CD4-positive, CD25-positive, alpha-beta regulatory T cell (primary cell): ENCODE measurements at regions not wholly inside any gene's neighbourhood (a gene's known extent, or its start where the extent isn't known, plus 50 kb on each side); places are given as distances from the start of the nearest gene placed in this dataset.

ENCODE experiments used
- ATAC-seq, 2 donors: fragments of 150-1000 bp; cut with Tn5 transposase; one replicate each; pipeline ENCODE4 v1.10.0; 2021; ENCODE audit warnings: low read depth in 2 of 2, moderate number of reproducible peaks in 2 of 2, moderate library complexity in 1 of 2
- DNase-seq, 3 donors: peaks; one replicate each; pipeline versions ENCODE4 v3.0.0 to v3.0.0-alpha.2; 2012 to 2022; ENCODE audit warnings: mixed read lengths in 1 of 3
- H3K27ac ChIP-seq: one replicate; pipeline ENCODE4 v1.7.0; 2013; ENCODE audit warnings: mild to moderate bottlenecking, low read length; ENCODE audit not compliant: insufficient read depth, poor library complexity, severe bottlenecking
- H3K27me3 ChIP-seq: one replicate; pipeline ENCODE4 v1.7.0; 2013; ENCODE audit warnings: low read length; ENCODE audit not compliant: control insufficient read depth, insufficient read depth
- H3K36me3 ChIP-seq: one replicate; pipeline ENCODE4 v1.7.0; 2013; ENCODE audit warnings: mild to moderate bottlenecking, low read length, moderate library complexity; ENCODE audit not compliant: control insufficient read depth, insufficient read depth
- H3K4me1 ChIP-seq: 2 replicates; pipeline ENCODE4 v1.7.0; 2013; ENCODE audit warnings: mild to moderate bottlenecking, low read length; ENCODE audit not compliant: insufficient read depth, control insufficient read depth, poor library complexity, severe bottlenecking
- H3K4me3 ChIP-seq: one replicate; pipeline ENCODE4 v1.7.0; 2013; ENCODE audit warnings: low read depth, mild to moderate bottlenecking, low read length, moderate library complexity
- H3K9me3 ChIP-seq, 2 experiments: 1 replicate in 1 of 2; 2 replicates in 1 of 2; pipeline ENCODE4 v1.7.0; 2013; ENCODE audit warnings: low read length in 2 of 2, mild to moderate bottlenecking in 1 of 2, moderate library complexity in 1 of 2; ENCODE audit not compliant: control insufficient read depth in 2 of 2
- H3K27ac Mint-ChIP-seq, 3 donors: one replicate each; pipeline ENCODE4 v1.8.0; 2020 to 2022; ENCODE audit warnings: mild to moderate bottlenecking in 3 of 3, mixed read lengths in 3 of 3, moderate library complexity in 2 of 3
- H3K27me3 Mint-ChIP-seq: one replicate; pipeline ENCODE4 v1.8.0; 2022; ENCODE audit warnings: mild to moderate bottlenecking, mixed read lengths
- H3K36me3 Mint-ChIP-seq: one replicate; pipeline ENCODE4 v1.8.0; 2020; ENCODE audit warnings: mixed read lengths
- H3K4me1 Mint-ChIP-seq, 4 donors: one replicate each; pipeline ENCODE4 v1.8.0; 2020 to 2022; ENCODE audit warnings: mixed read lengths in 4 of 4, mild to moderate bottlenecking in 1 of 4
- H3K4me3 Mint-ChIP-seq, 4 donors: one replicate each; pipeline ENCODE4 v1.8.0; 2020 to 2022; ENCODE audit warnings: mild to moderate bottlenecking in 4 of 4, mixed read lengths in 4 of 4, moderate library complexity in 3 of 4
- H3K9me3 Mint-ChIP-seq, 7 donors: one replicate each; pipeline ENCODE4 v1.8.0; 2020 to 2022; ENCODE audit warnings: mixed read lengths in 7 of 7, mild to moderate bottlenecking in 3 of 7, moderate library complexity in 2 of 7

GRCh38 chr3:184465883-184466412 lies 86.1 kb downstream of the CHRD start:
- Mint-ChIP-seq H3K36me3 (no peaks in the 10 kb centered on the region), H3K9me3 (peaks cover 0 to 4% (median 0%) of the 10 kb centered on the region in 7 donors), H3K4me3 (no peak overlapping the region), H3K4me1 (no peaks in the 10 kb centered on the region), H3K27ac (no peak overlapping the region), H3K27me3 (peaks cover 44% of the 10 kb centered on the region)
- Histone ChIP-seq H3K9me3 (no peaks in the 10 kb centered on the region), H3K36me3 (no peaks in the 10 kb centered on the region), H3K27ac (no peak overlapping the region), H3K4me1 (no peaks in the 10 kb centered on the region), H3K4me3 (no peak overlapping the region), H3K27me3 (no peaks in the 10 kb centered on the region)
- no peak for ATAC-seq
- DNase-seq: no peak

- H3K27ac Mint-ChIP-seq: no peak overlapping the region
- Histone ChIP-seq H3K9me3 (no peaks in the 10 kb centered on the region), H3K27ac (no peak overlapping the region), H3K4me3 (no peak overlapping the region), H3K4me1 (no peaks in the 10 kb centered on the region), H3K36me3 (no peaks in the 10 kb centered on the region), H3K27me3 (peaks cover 3% of the 10 kb centered on the region)
- H3K9me3 Mint-ChIP-seq: peaks cover 0 to 4% (median 0%) of the 10 kb centered on the region in 7 donors
- no peak for DNase-seq
- H3K27me3 Mint-ChIP-seq: peaks cover 42% of the 10 kb centered on the region
- no peaks in the 10 kb centered on the region for H3K36me3 Mint-ChIP-seq
- no peak for ATAC-seq
- H3K4me1 Mint-ChIP-seq: no peaks in the 10 kb centered on the region
- H3K4me3 Mint-ChIP-seq: no peak overlapping the region
Measured at GRCh38 chr3:184466413-184466960, 86.6 kb downstream of the CHRD start.

GRCh38 chr3:184467171-184467570 lies 87.3 kb downstream of the CHRD start:
- DNase-seq (no peak), ATAC-seq (no peak)
- peaks cover 37% of the 10 kb centered on the region for H3K27me3 Mint-ChIP-seq
- H3K36me3 Mint-ChIP-seq: no peaks in the 10 kb centered on the region
- no peak overlapping the region for H3K4me3 ChIP-seq
- no peak overlapping the region for H3K27ac ChIP-seq
- H3K4me1 ChIP-seq: no peaks in the 10 kb centered on the region
- no peaks in the 10 kb centered on the region for H3K9me3 ChIP-seq
- peaks cover 0 to 4% (median 0%) of the 10 kb centered on the region in 7 donors for H3K9me3 Mint-ChIP-seq
- peaks cover 3% of the 10 kb centered on the region for H3K27me3 ChIP-seq
- H3K36me3 ChIP-seq: no peaks in the 10 kb centered on the region
- no peaks in the 10 kb centered on the region for H3K4me1 Mint-ChIP-seq
- H3K27ac Mint-ChIP-seq: no peak overlapping the region
- H3K4me3 Mint-ChIP-seq: no peak overlapping the region

GRCh38 chr3:184470551-184470950 lies 90.7 kb downstream of the CHRD start:
- Mint-ChIP-seq H3K36me3 (no peaks in the 10 kb centered on the region), H3K4me1 (peaks cover 0 to 7% (median 0%) of the 10 kb centered on the region in 4 donors), H3K4me3 (no peak overlapping the region), H3K27ac (no peak overlapping the region), H3K9me3 (peaks cover 0 to 4% (median 0%) of the 10 kb centered on the region in 7 donors), H3K27me3 (peaks cover 49% of the 10 kb centered on the region)
- DNase-seq: no peak
- no peak overlapping the region for H3K4me3 ChIP-seq
- no peak for ATAC-seq
- H3K27ac ChIP-seq: no peak overlapping the region
- no peaks in the 10 kb centered on the region for H3K4me1 ChIP-seq
- H3K9me3 ChIP-seq: no peaks in the 10 kb centered on the region
- peaks cover 9% of the 10 kb centered on the region for H3K27me3 ChIP-seq
- H3K36me3 ChIP-seq: no peaks in the 10 kb centered on the region

- Histone ChIP-seq H3K27ac (no peak overlapping the region), H3K4me3 (no peak overlapping the region), H3K4me1 (no peaks in the 10 kb centered on the region), H3K27me3 (peaks cover 10% of the 10 kb centered on the region), H3K9me3 (no peaks in the 10 kb centered on the region), H3K36me3 (no peaks in the 10 kb centered on the region)
- no peak for DNase-seq
- no peaks in the 10 kb centered on the region for H3K36me3 Mint-ChIP-seq
- H3K9me3 Mint-ChIP-seq: peaks cover 0 to 4% (median 0%) of the 10 kb centered on the region in 7 donors
- ATAC-seq: no peak
- H3K4me3 Mint-ChIP-seq: no peak overlapping the region
- H3K27me3 Mint-ChIP-seq: peaks cover 49% of the 10 kb centered on the region
- no peak overlapping the region for H3K27ac Mint-ChIP-seq
- H3K4me1 Mint-ChIP-seq: peaks cover 0 to 7% (median 0%) of the 10 kb centered on the region in 4 donors
Measured at GRCh38 chr3:184471439-184471838, 90.1 kb upstream of the EPHB3 start.

- peak in 1 of 2 donors; percentile 31 for ATAC-seq
- H3K4me1 ChIP-seq: no peaks in the 10 kb centered on the region
- peaks cover 12% of the 10 kb centered on the region for H3K27me3 ChIP-seq
- Mint-ChIP-seq H3K27ac (peak overlapping the region in 1 of 3 donors; percentile 91), H3K4me1 (peaks cover 0 to 7% (median 0%) of the 10 kb centered on the region in 4 donors), H3K36me3 (no peaks in the 10 kb centered on the region), H3K4me3 (no peak overlapping the region), H3K27me3 (peaks cover 48% of the 10 kb centered on the region), H3K9me3 (peaks cover 0 to 4% (median 0%) of the 10 kb centered on the region in 7 donors)
- no peaks in the 10 kb centered on the region for H3K9me3 ChIP-seq
- H3K36me3 ChIP-seq: no peaks in the 10 kb centered on the region
- no peak overlapping the region for H3K27ac ChIP-seq
- no peak overlapping the region for H3K4me3 ChIP-seq
- peak in 1 of 3 donors; percentile 17 for DNase-seq
Measured at GRCh38 chr3:184472723-184473428, 88.7 kb upstream of the EPHB3 start.

- Histone ChIP-seq H3K4me1 (no peaks in the 10 kb centered on the region), H3K27me3 (peaks cover 18% of the 10 kb centered on the region), H3K36me3 (no peaks in the 10 kb centered on the region), H3K4me3 (no peak overlapping the region), H3K27ac (no peak overlapping the region), H3K9me3 (no peaks in the 10 kb centered on the region)
- no peak overlapping the region for H3K4me3 Mint-ChIP-seq
- H3K27me3 Mint-ChIP-seq: peaks cover 41% of the 10 kb centered on the region
- no peaks in the 10 kb centered on the region for H3K9me3 Mint-ChIP-seq
- H3K36me3 Mint-ChIP-seq: no peaks in the 10 kb centered on the region
- DNase-seq (no peak), ATAC-seq (no peak)
- no peak overlapping the region for H3K27ac Mint-ChIP-seq
- H3K4me1 Mint-ChIP-seq: peaks cover 0 to 7% (median 0%) of the 10 kb centered on the region in 4 donors
Measured at GRCh38 chr3:184474897-184475296, 86.7 kb upstream of the EPHB3 start.
